ENCODE measurements at regions not wholly inside any gene's neighbourhood (a gene's known extent, or its start where the extent isn't known, plus 50 kb on each side); places are given as distances from the start of the nearest gene placed in this dataset.

DNA sequence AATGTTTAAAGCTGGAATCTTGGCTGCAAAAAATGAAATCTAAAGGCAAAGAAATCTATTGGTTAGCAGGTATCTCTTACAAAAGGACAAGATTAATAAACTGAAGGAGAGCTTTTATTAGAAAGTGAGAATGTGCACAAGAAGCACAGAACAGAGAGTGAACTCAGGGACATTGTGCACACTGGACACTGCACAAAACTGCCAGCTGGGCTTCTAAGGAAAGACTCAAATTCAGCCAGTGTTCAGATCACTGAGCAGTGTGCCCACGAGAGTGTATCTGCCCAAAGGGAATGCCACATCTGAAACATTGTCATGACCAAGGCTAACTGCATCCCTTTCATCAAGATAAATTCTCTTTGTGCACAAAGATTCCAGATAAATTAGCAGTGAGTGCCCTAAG, 129.7 kb upstream of the KCNH7 start:
- TF ChIP-seq, protein P1, sequence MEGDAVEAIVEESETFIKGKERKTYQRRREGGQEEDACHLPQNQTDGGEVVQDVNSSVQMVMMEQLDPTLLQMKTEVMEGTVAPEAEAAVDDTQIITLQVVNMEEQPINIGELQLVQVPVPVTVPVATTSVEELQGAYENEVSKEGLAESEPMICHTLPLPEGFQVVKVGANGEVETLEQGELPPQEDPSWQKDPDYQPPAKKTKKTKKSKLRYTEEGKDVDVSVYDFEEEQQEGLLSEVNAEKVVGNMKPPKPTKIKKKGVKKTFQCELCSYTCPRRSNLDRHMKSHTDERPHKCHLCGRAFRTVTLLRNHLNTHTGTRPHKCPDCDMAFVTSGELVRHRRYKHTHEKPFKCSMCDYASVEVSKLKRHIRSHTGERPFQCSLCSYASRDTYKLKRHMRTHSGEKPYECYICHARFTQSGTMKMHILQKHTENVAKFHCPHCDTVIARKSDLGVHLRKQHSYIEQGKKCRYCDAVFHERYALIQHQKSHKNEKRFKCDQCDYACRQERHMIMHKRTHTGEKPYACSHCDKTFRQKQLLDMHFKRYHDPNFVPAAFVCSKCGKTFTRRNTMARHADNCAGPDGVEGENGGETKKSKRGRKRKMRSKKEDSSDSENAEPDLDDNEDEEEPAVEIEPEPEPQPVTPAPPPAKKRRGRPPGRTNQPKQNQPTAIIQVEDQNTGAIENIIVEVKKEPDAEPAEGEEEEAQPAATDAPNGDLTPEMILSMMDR (IDR thresholded peaks at IDR 0.05), result no peak
- DNase-seq (ENCODE audit: low spot score in 2 of 2), result no peak
- intact Hi-C loops (cut with DNase I), result no loop called here
- H3K9me3 ChIP-seq, result no peaks in the 10 kb centered on the region
- H3K36me3 ChIP-seq, result no peaks in the 10 kb centered on the region
- H3K27me3 ChIP-seq, result no peaks in the 10 kb centered on the region
- no peak overlapping the region for H3K27ac ChIP-seq
- H3K4me1 ChIP-seq, result no peaks in the 10 kb centered on the region
- no peak overlapping the region for H3K4me3 ChIP-seq

DNA sequence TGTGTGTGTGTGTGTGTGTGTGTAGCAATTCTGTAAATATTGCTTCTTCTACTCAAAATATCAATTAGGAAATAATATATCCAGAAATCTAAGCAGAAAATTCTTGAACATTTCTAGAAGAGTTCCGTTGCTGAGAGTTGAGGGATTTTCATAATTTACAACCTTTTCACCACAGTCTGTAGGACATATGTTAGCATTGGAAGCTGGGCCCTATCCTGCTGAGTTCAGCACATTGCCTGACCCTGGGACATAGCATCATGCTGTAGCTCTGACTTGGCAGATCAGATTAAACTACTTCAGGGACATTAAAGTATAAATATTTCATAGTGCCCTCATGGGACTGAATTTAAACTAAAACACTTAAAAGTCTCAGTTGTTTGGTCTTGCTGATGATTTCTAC, 129.2 kb upstream of the KCNH7 start:
- Histone ChIP-seq H3K36me3 (no peaks in the 10 kb centered on the region), H3K9me3 (no peaks in the 10 kb centered on the region), H3K4me3 (no peak overlapping the region), H3K4me1 (no peaks in the 10 kb centered on the region), H3K27me3 (no peaks in the 10 kb centered on the region), H3K27ac (no peak overlapping the region)
- intact Hi-C loops (cut with DNase I), result no loop called here
- DNase-seq (ENCODE audit: low spot score in 2 of 2), result no peak
- TF ChIP-seq, protein P1 (IDR thresholded peaks at IDR 0.05), result no peak

DNA sequence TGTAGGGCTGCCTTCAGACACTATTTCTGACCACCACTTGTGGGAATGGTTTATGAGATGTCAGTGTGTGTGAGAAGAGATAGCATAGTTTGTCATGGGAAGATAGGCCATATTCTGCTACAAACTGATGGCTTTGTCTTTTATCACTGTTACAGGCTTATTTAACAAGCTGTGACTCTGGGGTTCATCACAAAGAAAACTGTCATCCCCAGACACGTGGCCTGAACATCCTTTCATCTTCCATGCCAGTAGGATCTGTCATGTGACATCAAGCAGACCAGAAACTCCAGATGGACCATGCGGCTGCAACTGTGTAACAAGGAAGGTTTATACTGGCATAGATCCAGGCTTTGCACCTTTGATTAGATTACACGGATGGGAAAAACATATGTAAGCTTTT, 128.6 kb upstream of the KCNH7 start:
- no peak overlapping the region for H3K4me3 ChIP-seq
- no peaks in the 10 kb centered on the region for H3K27me3 ChIP-seq
- no peaks in the 10 kb centered on the region for H3K36me3 ChIP-seq
- intact Hi-C loops (cut with DNase I), result no loop called here
- TF ChIP-seq, protein P1 (IDR thresholded peaks at IDR 0.05), result no peak
- H3K27ac ChIP-seq, result no peak overlapping the region
- H3K4me1 ChIP-seq, result no peaks in the 10 kb centered on the region
- DNase-seq (ENCODE audit: low spot score in 2 of 2), result no peak
- H3K9me3 ChIP-seq, result no peaks in the 10 kb centered on the region

DNA sequence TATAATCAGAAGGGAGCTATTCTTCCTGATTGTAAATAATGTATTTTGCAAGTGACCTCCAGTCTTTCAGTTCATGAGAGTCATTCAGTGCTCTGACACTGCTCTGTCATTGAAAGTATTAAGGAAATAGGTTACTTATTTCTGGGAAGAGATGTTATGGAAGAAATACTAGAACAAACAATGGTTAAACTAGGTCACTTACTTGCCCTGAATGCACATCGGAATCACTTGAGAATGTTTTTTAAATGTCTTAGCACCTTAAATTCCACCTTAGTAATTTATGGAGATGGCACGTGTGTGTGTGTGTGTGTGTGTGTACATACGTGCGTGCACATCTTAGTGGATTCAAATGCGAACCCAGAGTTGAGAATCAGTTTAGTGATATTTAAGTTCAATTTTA, 126.6 kb upstream of the KCNH7 start:
- Histone ChIP-seq H3K27ac (no peak overlapping the region), H3K4me1 (no peaks in the 10 kb centered on the region), H3K9me3 (no peaks in the 10 kb centered on the region), H3K36me3 (no peaks in the 10 kb centered on the region), H3K27me3 (no peaks in the 10 kb centered on the region), H3K4me3 (no peak overlapping the region)
- TF ChIP-seq, protein P1 (IDR thresholded peaks at IDR 0.05), result no peak
- intact Hi-C loops (cut with DNase I), result no loop called here
- DNase-seq (ENCODE audit: low spot score in 2 of 2), result no peak

DNA sequence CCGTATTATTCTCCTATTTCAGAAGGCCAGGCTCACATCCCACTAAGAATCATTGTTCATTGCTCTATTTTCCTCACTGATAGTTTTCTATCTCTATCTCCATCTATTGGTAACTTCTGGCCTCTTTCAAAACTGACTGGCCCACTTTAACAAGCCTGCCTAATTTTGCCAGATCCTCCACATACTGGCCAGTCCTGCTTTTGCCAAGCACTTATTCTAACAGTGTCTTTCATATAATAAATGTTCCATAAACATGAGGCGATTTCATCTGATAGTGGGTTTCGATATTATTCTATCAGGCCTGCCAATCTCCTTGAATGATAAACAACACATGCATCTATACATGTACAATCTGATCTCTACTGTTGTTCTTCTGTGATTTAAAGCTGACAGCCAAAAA, 125.9 kb upstream of the KCNH7 start:
- no peaks in the 10 kb centered on the region for H3K9me3 ChIP-seq
- no peak overlapping the region for H3K27ac ChIP-seq
- TF ChIP-seq, protein P1 (IDR thresholded peaks at IDR 0.05), result no peak
- H3K4me1 ChIP-seq, result no peaks in the 10 kb centered on the region
- H3K4me3 ChIP-seq, result no peak overlapping the region
- DNase-seq (ENCODE audit: low spot score in 2 of 2), result no peak
- no peaks in the 10 kb centered on the region for H3K27me3 ChIP-seq
- H3K36me3 ChIP-seq, result no peaks in the 10 kb centered on the region
- intact Hi-C loops (cut with DNase I), result no loop called here

DNA sequence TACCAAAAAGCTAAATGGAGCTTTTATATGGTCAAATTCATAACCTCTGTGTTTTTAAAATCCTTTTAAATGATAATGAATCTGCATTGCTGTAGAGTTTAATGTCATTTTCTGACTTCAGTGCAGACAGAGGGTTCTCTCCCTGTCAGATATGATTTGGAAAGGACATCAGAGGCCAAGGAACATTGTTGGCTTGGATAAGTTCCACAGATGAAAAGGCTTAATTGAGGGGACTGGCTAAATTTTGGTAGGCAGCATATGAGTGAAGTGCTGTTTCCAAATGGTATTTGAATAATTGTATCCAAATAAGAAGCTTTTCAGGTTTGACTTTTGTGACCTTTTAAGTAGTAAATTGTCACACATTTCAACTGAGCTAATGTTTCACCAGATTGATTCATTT, 124.6 kb upstream of the KCNH7 start:
- Histone ChIP-seq H3K27ac (no peak overlapping the region), H3K9me3 (no peaks in the 10 kb centered on the region), H3K4me3 (no peak overlapping the region), H3K27me3 (no peaks in the 10 kb centered on the region), H3K36me3 (no peaks in the 10 kb centered on the region), H3K4me1 (no peaks in the 10 kb centered on the region)
- DNase-seq (ENCODE audit: low spot score in 2 of 2), result no peak
- intact Hi-C loops (cut with DNase I), result no loop called here
- TF ChIP-seq, protein P1 (IDR thresholded peaks at IDR 0.05), result no peak

All from ascending aorta (tissue), 2 donors.